Suprapubic skin (tissue), 4 donors: ENCODE measurements at regions not wholly inside any gene's neighbourhood (a gene's known extent, or its start where the extent isn't known, plus 50 kb on each side); places are given as distances from the start of the nearest gene placed in this dataset.

Experiments used
- DNase-seq, 2 donors: peaks; one replicate each; pipeline ENCODE4 v3.0.0-alpha.2; 2019; ENCODE audit warnings: low spot score in 2 of 2
- H3K27ac ChIP-seq: fragments of 200-600 bp; sonication (generic); one replicate; pipeline ENCODE4 v1.5.1; 2019
- H3K27me3 ChIP-seq: fragments of 200-600 bp; sonication (generic); one replicate; pipeline ENCODE4 v1.5.1; 2019
- H3K36me3 ChIP-seq: fragments of 200-600 bp; sonication (generic); one replicate; pipeline ENCODE4 v1.5.1; 2019
- H3K4me1 ChIP-seq: fragments of 200-600 bp; sonication (generic); one replicate; pipeline ENCODE4 v1.5.1; 2019
- H3K4me3 ChIP-seq: fragments of 200-600 bp; sonication (generic); one replicate; pipeline ENCODE4 v1.5.1; 2019; ENCODE audit warnings: mild to moderate bottlenecking
- H3K9me3 ChIP-seq: fragments of 200-600 bp; sonication (generic); one replicate; pipeline ENCODE4 v1.5.1; 2019
- CTCF ChIP-seq, 2 donors: fragments of 200-600 bp in 1 of 2; fragments of 450-650 bp in 1 of 2; sonication (generic) in 1 of 2; IDR thresholded peaks; one replicate each; pipeline ENCODE4 v1.5.1; 2016 to 2019; ENCODE audit warnings: antibody characterized with exemption in 2 of 2, mild to moderate bottlenecking in 1 of 2, moderate library complexity in 1 of 2
- EP300 ChIP-seq: sonication (generic); formaldehyde crosslinking; IDR thresholded peaks from one replicate; pipeline ENCODE4 v1.6.1; 2017; ENCODE audit warnings: antibody characterized with exemption
- POLR2A ChIP-seq, 2 donors: fragments of 450-650 bp; IDR thresholded peaks; one replicate each; pipeline ENCODE4 v1.6.1; 2017; ENCODE audit warnings: antibody characterized with exemption in 2 of 2, mild to moderate bottlenecking in 2 of 2, moderate library complexity in 2 of 2
- POLR2AphosphoS5 ChIP-seq, 3 donors: sonication (generic); formaldehyde crosslinking; IDR thresholded peaks; one replicate each; pipeline ENCODE4 v1.6.1; 2017; ENCODE audit warnings: antibody characterized with exemption in 3 of 3
- WGBS: methylation state at CpG from one replicate; pipeline ENCODE4 v1.1.5; 2018; 5-methylcytosine and 5-hydroxymethylcytosine counted together

- no peaks in the 10 kb centered on the region for H3K9me3 ChIP-seq
- no peak overlapping the region for H3K4me3 ChIP-seq
- no peaks in the 10 kb centered on the region for H3K27me3 ChIP-seq
- no peaks in the 10 kb centered on the region for H3K4me1 ChIP-seq
- H3K36me3 ChIP-seq = no peaks in the 10 kb centered on the region
- no peak overlapping the region for H3K27ac ChIP-seq
- no peak for DNase-seq
- 66% methylated on average over 4 of the region's 4 CpGs for WGBS
- TF ChIP-seq CTCF (IDR thresholded peaks at IDR 0.05) (no peak), POLR2AphosphoS5 (IDR thresholded peaks at IDR 0.05) (no peak), POLR2A (IDR thresholded peaks at IDR 0.05) (no peak), EP300 (no peak)
These were observed 355.0 kb downstream of the PPP1R2C start for GRCh38 chrX:42422961-42423360.

DNA sequence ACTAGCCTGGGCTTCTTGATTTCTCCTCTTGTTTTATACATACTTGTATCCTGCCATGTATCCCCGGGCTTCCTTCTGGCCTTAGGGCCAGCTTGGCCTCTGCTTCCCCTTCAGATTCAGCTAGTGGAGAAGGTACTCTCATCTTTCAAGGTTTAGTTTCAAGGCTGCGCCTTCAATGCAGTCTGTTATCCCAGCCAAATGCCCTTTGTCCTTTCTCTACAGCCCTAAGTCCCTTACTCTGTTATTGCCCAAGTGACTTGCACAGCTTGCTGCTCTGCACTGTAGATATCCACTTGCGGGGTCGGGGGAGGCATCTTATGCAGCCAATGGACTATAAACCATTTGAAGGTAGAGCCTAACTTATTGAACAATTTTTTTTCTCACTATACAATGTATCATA is 357.5 kb downstream of the PPP1R2C start:
- H3K4me1 ChIP-seq = no peaks in the 10 kb centered on the region
- no peak overlapping the region for H3K27ac ChIP-seq
- H3K36me3 ChIP-seq = no peaks in the 10 kb centered on the region
- no peak for TF ChIP-seq POLR2AphosphoS5 (IDR thresholded peaks at IDR 0.05)
- no peak for TF ChIP-seq EP300
- TF ChIP-seq POLR2A (IDR thresholded peaks at IDR 0.05) = no peak
- TF ChIP-seq CTCF (IDR thresholded peaks at IDR 0.05) = no peak
- WGBS = 86% methylated on average over 4 of the region's 4 CpGs
- no peaks in the 10 kb centered on the region for H3K9me3 ChIP-seq
- DNase-seq = no peak
- no peak overlapping the region for H3K4me3 ChIP-seq
- no peaks in the 10 kb centered on the region for H3K27me3 ChIP-seq

- no peak for DNase-seq
- 76% methylated on average over 2 of the region's 2 CpGs for WGBS
- Histone ChIP-seq H3K27me3 (no peaks in the 10 kb centered on the region), H3K36me3 (no peaks in the 10 kb centered on the region), H3K9me3 (no peaks in the 10 kb centered on the region), H3K27ac (no peak overlapping the region), H3K4me1 (no peaks in the 10 kb centered on the region), H3K4me3 (no peak overlapping the region)
- TF ChIP-seq CTCF (IDR thresholded peaks at IDR 0.05) (no peak), POLR2AphosphoS5 (IDR thresholded peaks at IDR 0.05) (no peak), POLR2A (IDR thresholded peaks at IDR 0.05) (no peak), EP300 (no peak)
These were observed 362.3 kb downstream of the PPP1R2C start for GRCh38 chrX:42415636-42416035.

- H3K27me3 ChIP-seq = no peaks in the 10 kb centered on the region
- 80% methylated on average over 1 of the region's 5 CpGs for WGBS
- no peaks in the 10 kb centered on the region for H3K36me3 ChIP-seq
- H3K4me3 ChIP-seq = no peak overlapping the region
- no peaks in the 10 kb centered on the region for H3K9me3 ChIP-seq
- TF ChIP-seq EP300 (no peak), CTCF (IDR thresholded peaks at IDR 0.05) (no peak), POLR2AphosphoS5 (IDR thresholded peaks at IDR 0.05) (no peak), POLR2A (IDR thresholded peaks at IDR 0.05) (no peak)
- H3K27ac ChIP-seq = no peak overlapping the region
- no peak for DNase-seq
- no peaks in the 10 kb centered on the region for H3K4me1 ChIP-seq
These were observed 363.9 kb downstream of the PPP1R2C start for GRCh38 chrX:42414057-42414456.

GRCh38 chrX:42399632-42400024 is 378.3 kb downstream of the PPP1R2C start:
- no peak overlapping the region for H3K4me3 ChIP-seq
- 64% methylated on average over 2 of the region's 2 CpGs for WGBS
- H3K9me3 ChIP-seq = no peaks in the 10 kb centered on the region
- no peak for DNase-seq
- TF ChIP-seq EP300 (no peak), POLR2AphosphoS5 (IDR thresholded peaks at IDR 0.05) (no peak), POLR2A (IDR thresholded peaks at IDR 0.05) (no peak), CTCF (IDR thresholded peaks at IDR 0.05) (no peak)
- no peaks in the 10 kb centered on the region for H3K4me1 ChIP-seq
- H3K36me3 ChIP-seq = no peaks in the 10 kb centered on the region
- no peaks in the 10 kb centered on the region for H3K27me3 ChIP-seq
- no peak overlapping the region for H3K27ac ChIP-seq
